ENCODE measurements at regions not wholly inside any gene's neighbourhood (a gene's known extent, or its start where the extent isn't known, plus 50 kb on each side); places are given as distances from the start of the nearest gene placed in this dataset.
"Not testable (repeated sequence)": the region's sequence is repeated elsewhere in the genome, so short reads cannot be mapped to it uniquely, and the experiment has no call there.

- DNase-seq (ENCODE audit: low read depth) = no peak
Measured at GRCh38 chr4:91653067-91653466, 650.7 kb upstream of the GRID2 start.

- DNase-seq (ENCODE audit: low read depth) = no peak
Measured at GRCh38 chr4:91681091-91681490, 622.7 kb upstream of the GRID2 start.

GRCh38 chr4:91681544-91681943 is 622.2 kb upstream of the GRID2 start:
- no peak for DNase-seq (ENCODE audit: low read depth)

GRCh38 chr4:91684955-91685354 is 618.8 kb upstream of the GRID2 start:
- DNase-seq (ENCODE audit: low read depth) = no peak

- DNase-seq (ENCODE audit: low read depth) = no peak
Measured at GRCh38 chr4:91688413-91688812, 615.4 kb upstream of the GRID2 start.

GRCh38 chr4:91699691-91700090 is 604.1 kb upstream of the GRID2 start:
- not testable (repeated sequence) for DNase-seq (ENCODE audit: low read depth)

GRCh38 chr4:91729851-91730250 is 573.9 kb upstream of the GRID2 start:
- DNase-seq (ENCODE audit: low read depth) = no peak

GRCh38 chr4:91734682-91735081 is 569.1 kb upstream of the GRID2 start:
- no peak for DNase-seq (ENCODE audit: low read depth)

- not testable (repeated sequence) for DNase-seq (ENCODE audit: low read depth)
Measured at GRCh38 chr4:91738831-91739230, 564.9 kb upstream of the GRID2 start.

GRCh38 chr4:91746551-91746950 is 557.2 kb upstream of the GRID2 start:
- no peak for DNase-seq (ENCODE audit: low read depth)

- no peak for DNase-seq (ENCODE audit: low read depth)
Measured at GRCh38 chr4:91751961-91752360, 551.8 kb upstream of the GRID2 start.

- no peak for DNase-seq (ENCODE audit: low read depth)
Measured at GRCh38 chr4:91754716-91755115, 549.0 kb upstream of the GRID2 start.

GRCh38 chr4:91758487-91758886 is 545.3 kb upstream of the GRID2 start:
- peak; percentile 3 for DNase-seq (ENCODE audit: low read depth)

- no peak for DNase-seq (ENCODE audit: low read depth)
Measured at GRCh38 chr4:91764085-91764484, 539.7 kb upstream of the GRID2 start.

- DNase-seq (ENCODE audit: low read depth) = no peak
Measured at GRCh38 chr4:91769912-91770311, 533.9 kb upstream of the GRID2 start.

GRCh38 chr4:91791631-91792030 is 512.1 kb upstream of the GRID2 start:
- DNase-seq (ENCODE audit: low read depth) = not testable (repeated sequence)

GRCh38 chr4:91795947-91796346 is 507.8 kb upstream of the GRID2 start:
- no peak for DNase-seq (ENCODE audit: low read depth)

- DNase-seq (ENCODE audit: low read depth) = no peak
Measured at GRCh38 chr4:91812319-91812718, 491.4 kb upstream of the GRID2 start.

GRCh38 chr4:91824773-91825172 is 479.0 kb upstream of the GRID2 start:
- DNase-seq (ENCODE audit: low read depth) = no peak

GRCh38 chr4:91826186-91826585 is 477.6 kb upstream of the GRID2 start:
- DNase-seq (ENCODE audit: low read depth) = peak; percentile 6

- no peak for DNase-seq (ENCODE audit: low read depth)
Measured at GRCh38 chr4:91827914-91828313, 475.9 kb upstream of the GRID2 start.

GRCh38 chr4:91829531-91829930 is 474.2 kb upstream of the GRID2 start:
- no peak for DNase-seq (ENCODE audit: low read depth)

GRCh38 chr4:91830681-91831395 is 472.9 kb upstream of the GRID2 start:
- DNase-seq (ENCODE audit: low read depth) = no peak

GRCh38 chr4:91837608-91838029 is 466.1 kb upstream of the GRID2 start:
- DNase-seq (ENCODE audit: low read depth) = peak; percentile 4
